ENCODE measurements at regions not wholly inside any gene's neighbourhood (a gene's known extent, or its start where the extent isn't known, plus 50 kb on each side); places are given as distances from the start of the nearest gene placed in this dataset.

- no peak for DNase-seq (ENCODE audit: low read depth)
Observed at GRCh38 chr4:142961866-142962265, 115.8 kb upstream of the INPP4B start.

- DNase-seq (ENCODE audit: low read depth), result no peak
Observed at GRCh38 chr4:142974328-142974727, 128.2 kb upstream of the INPP4B start.

GRCh38 chr4:142975618-142976017 lies 129.5 kb upstream of the INPP4B start:
- DNase-seq (ENCODE audit: low read depth), result no peak

- DNase-seq (ENCODE audit: low read depth), result no peak
Observed at GRCh38 chr4:142976482-142976881, 130.4 kb upstream of the INPP4B start.

GRCh38 chr4:142977182-142977581 lies 131.1 kb upstream of the INPP4B start:
- DNase-seq (ENCODE audit: low read depth), result no peak

- DNase-seq (ENCODE audit: low read depth), result no peak
Observed at GRCh38 chr4:142983065-142983464, 137.0 kb upstream of the INPP4B start.

- no peak for DNase-seq (ENCODE audit: low read depth)
Observed at GRCh38 chr4:142983589-142983988, 137.5 kb upstream of the INPP4B start.

- no peak for DNase-seq (ENCODE audit: low read depth)
Observed at GRCh38 chr4:142984871-142985585, 138.9 kb upstream of the INPP4B start.

- DNase-seq (ENCODE audit: low read depth), result no peak
Observed at GRCh38 chr4:143016171-143016570, 168.5 kb upstream of the USP38 start.

- no peak for DNase-seq (ENCODE audit: low read depth)
Observed at GRCh38 chr4:143017210-143017609, 167.5 kb upstream of the USP38 start.

- DNase-seq (ENCODE audit: low read depth), result no peak
Observed at GRCh38 chr4:143019351-143019750, 165.4 kb upstream of the USP38 start.

GRCh38 chr4:143021384-143021783 lies 163.3 kb upstream of the USP38 start:
- no peak for DNase-seq (ENCODE audit: low read depth)

- no peak for DNase-seq (ENCODE audit: low read depth)
Observed at GRCh38 chr4:143023239-143023918, 161.3 kb upstream of the USP38 start.

- peak; percentile 17 for DNase-seq (ENCODE audit: low read depth)
Observed at GRCh38 chr4:143025081-143025704, 159.5 kb upstream of the USP38 start.

- no peak for DNase-seq (ENCODE audit: low read depth)
Observed at GRCh38 chr4:143026459-143027170, 158.1 kb upstream of the USP38 start.

GRCh38 chr4:143035661-143036060 lies 149.1 kb upstream of the USP38 start:
- no peak for DNase-seq (ENCODE audit: low read depth)

GRCh38 chr4:143036443-143036842 lies 148.3 kb upstream of the USP38 start:
- no peak for DNase-seq (ENCODE audit: low read depth)

GRCh38 chr4:143046454-143046853 lies 138.3 kb upstream of the USP38 start:
- no peak for DNase-seq (ENCODE audit: low read depth)

GRCh38 chr4:143046906-143047305 lies 137.8 kb upstream of the USP38 start:
- no peak for DNase-seq (ENCODE audit: low read depth)

- DNase-seq (ENCODE audit: low read depth), result no peak
Observed at GRCh38 chr4:143054971-143055370, 129.7 kb upstream of the USP38 start.

- no peak for DNase-seq (ENCODE audit: low read depth)
Observed at GRCh38 chr4:143055997-143056396, 128.7 kb upstream of the USP38 start.

- DNase-seq (ENCODE audit: low read depth), result no peak
Observed at GRCh38 chr4:143071351-143071750, 113.4 kb upstream of the USP38 start.

GRCh38 chr4:143076723-143077122 lies 108.0 kb upstream of the USP38 start:
- no peak for DNase-seq (ENCODE audit: low read depth)

All from GM04504 (cell line).